A549 (cell line): ENCODE measurements at regions not wholly inside any gene's neighbourhood (a gene's known extent, or its start where the extent isn't known, plus 50 kb on each side); places are given as distances from the start of the nearest gene placed in this dataset.

ENCODE experiments used
- ESRRA ChIP-seq: fragments of 150-350 bp; IDR thresholded peaks from 2 replicates; pipeline ENCODE4 v1.6.1; 2014; ENCODE audit warnings: mild to moderate bottlenecking, low read length, borderline replicate concordance
- SREBF2 ChIP-seq: fragments of 450-650 bp; IDR thresholded peaks from 2 replicates; pipeline ENCODE4 v1.6.1; 2014; ENCODE audit warnings: mild to moderate bottlenecking, moderate library complexity
- TF ChIP-seq, protein P1 (sequence below): IDR thresholded peaks from 2 replicates; pipeline ENCODE4 v1.6.1; 2012

DNA sequence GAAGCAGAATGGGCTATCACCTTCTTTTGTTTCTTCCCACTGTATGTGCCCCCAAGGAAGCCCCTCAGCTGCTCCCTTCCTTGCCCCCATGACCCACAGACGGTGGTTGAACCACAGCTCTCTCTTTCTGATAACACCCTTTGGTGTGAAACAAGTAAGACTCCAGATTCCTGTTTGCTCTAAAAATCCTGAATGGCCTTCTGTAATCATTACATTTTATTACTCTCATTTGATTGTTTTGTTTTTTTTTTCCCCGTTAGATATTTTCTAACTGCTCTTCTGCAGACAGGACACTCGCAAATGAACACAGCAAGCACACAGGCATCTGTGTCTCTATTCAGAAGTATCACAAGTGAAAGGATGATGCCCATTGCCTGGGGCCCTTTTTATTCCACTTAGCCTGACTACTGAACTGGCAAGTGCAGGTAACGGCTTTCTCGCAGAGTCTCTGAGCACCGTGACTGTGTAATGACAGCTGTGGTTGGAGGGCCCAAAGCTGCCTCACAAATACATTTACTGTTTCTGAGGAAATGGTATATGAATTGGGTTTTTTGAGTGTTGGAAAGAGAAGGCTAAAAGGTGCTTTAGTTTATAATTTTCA lies 59.3 kb downstream of the OXGR1 start:
- TF ChIP-seq, protein P1, sequence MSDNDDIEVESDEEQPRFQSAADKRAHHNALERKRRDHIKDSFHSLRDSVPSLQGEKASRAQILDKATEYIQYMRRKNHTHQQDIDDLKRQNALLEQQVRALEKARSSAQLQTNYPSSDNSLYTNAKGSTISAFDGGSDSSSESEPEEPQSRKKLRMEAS: no peak
- no peak for TF ChIP-seq ESRRA
- no peak for TF ChIP-seq SREBF2
